Vagina (tissue), 2 donors: ENCODE measurements at regions not wholly inside any gene's neighbourhood (a gene's known extent, or its start where the extent isn't known, plus 50 kb on each side); places are given as distances from the start of the nearest gene placed in this dataset.

Experiments
- POLR2AphosphoS5 ChIP-seq, 2 donors: sonication (generic); formaldehyde crosslinking; IDR thresholded peaks; one replicate each; pipeline ENCODE4 v1.9.0; 2017; ENCODE audit warnings: antibody characterized with exemption in 2 of 2, mild to moderate bottlenecking in 2 of 2, low read depth in 1 of 2; ENCODE audit not compliant: insufficient read depth in 1 of 2
- TF ChIP-seq, protein P1 (sequence below), 3 experiments: fragments of 450-650 bp in 2 of 3; fragments of 200-600 bp in 1 of 3; sonication (generic) in 1 of 3; IDR thresholded peaks; one replicate each; pipeline ENCODE4 v1.5.1; 2017 to 2019; ENCODE audit warnings: antibody characterized with exemption in 3 of 3, mild to moderate bottlenecking in 2 of 3, moderate library complexity in 2 of 3

DNA sequence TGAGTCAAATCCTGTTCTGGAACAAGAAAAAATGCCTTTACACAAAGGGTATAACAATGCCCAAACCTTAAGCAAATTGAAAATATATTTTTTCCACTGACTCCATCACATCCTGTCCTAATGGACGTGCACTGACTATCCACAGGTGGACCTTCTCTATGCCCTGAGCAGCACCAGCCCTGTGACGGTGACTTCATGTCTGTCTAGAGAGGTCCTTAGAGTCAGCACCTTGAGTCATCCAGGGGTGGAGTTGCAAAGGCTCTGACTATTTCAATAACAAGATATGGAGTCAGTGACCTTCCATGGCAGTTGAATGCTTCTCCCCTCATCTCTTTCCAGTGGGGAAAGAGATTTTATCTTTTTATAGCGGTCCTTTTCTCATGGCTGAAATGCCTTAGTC is 78.0 kb downstream of the YIPF5 start:
- TF ChIP-seq, protein P1, sequence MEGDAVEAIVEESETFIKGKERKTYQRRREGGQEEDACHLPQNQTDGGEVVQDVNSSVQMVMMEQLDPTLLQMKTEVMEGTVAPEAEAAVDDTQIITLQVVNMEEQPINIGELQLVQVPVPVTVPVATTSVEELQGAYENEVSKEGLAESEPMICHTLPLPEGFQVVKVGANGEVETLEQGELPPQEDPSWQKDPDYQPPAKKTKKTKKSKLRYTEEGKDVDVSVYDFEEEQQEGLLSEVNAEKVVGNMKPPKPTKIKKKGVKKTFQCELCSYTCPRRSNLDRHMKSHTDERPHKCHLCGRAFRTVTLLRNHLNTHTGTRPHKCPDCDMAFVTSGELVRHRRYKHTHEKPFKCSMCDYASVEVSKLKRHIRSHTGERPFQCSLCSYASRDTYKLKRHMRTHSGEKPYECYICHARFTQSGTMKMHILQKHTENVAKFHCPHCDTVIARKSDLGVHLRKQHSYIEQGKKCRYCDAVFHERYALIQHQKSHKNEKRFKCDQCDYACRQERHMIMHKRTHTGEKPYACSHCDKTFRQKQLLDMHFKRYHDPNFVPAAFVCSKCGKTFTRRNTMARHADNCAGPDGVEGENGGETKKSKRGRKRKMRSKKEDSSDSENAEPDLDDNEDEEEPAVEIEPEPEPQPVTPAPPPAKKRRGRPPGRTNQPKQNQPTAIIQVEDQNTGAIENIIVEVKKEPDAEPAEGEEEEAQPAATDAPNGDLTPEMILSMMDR (IDR thresholded peaks at IDR 0.05), result no peak
- no peak for TF ChIP-seq POLR2AphosphoS5 (IDR thresholded peaks at IDR 0.05; ENCODE audit: insufficient read depth in 1 of 2, low read depth in 1 of 2)
